ENCODE measurements at regions not wholly inside any gene's neighbourhood (a gene's known extent, or its start where the extent isn't known, plus 50 kb on each side); places are given as distances from the start of the nearest gene placed in this dataset.
"Not testable (repeated sequence)": the region's sequence is repeated elsewhere in the genome, so short reads cannot be mapped to it uniquely, and the experiment has no call there.

GRCh38 chr2:16379901-16380300, 285.7 kb downstream of the CYRIA start:
- not testable (repeated sequence) for TF ChIP-seq POLR2AphosphoS5, POLR2A, CTCF (IDR thresholded peaks at IDR 0.05)
